ENCODE measurements at regions not wholly inside any gene's neighbourhood (a gene's known extent, or its start where the extent isn't known, plus 50 kb on each side); places are given as distances from the start of the nearest gene placed in this dataset.

GRCh38 chr5:32949286-32949970, 238.3 kb downstream of the NPR3 start:
- H3K4me1 ChIP-seq (ENCODE audit: control insufficient read depth, extremely low read depth, insufficient read depth, low read length) = no peaks in the 10 kb centered on the region
- TF ChIP-seq CTCF (IDR thresholded peaks at IDR 0.05; ENCODE audit: extremely low read depth in 1 of 2, insufficient read depth in 1 of 2, low read depth in 1 of 2, low read length in 2 of 2) = no peak
- no peak for TF ChIP-seq MAX (IDR thresholded peaks at IDR 0.05; ENCODE audit: insufficient read depth, insufficient read length)
- TF ChIP-seq FOS (IDR thresholded peaks at IDR 0.05; ENCODE audit: borderline replicate concordance, insufficient read depth, low read length) = no peak
- no peak for TF ChIP-seq EZH2 (IDR thresholded peaks at IDR 0.05; ENCODE audit: borderline replicate concordance, low read depth, low read length, severe bottlenecking)
- TF ChIP-seq JUN (IDR thresholded peaks at IDR 0.05; ENCODE audit: borderline replicate concordance, insufficient read depth, insufficient read length, low read depth) = no peak
- no peak for TF ChIP-seq GATA2 (IDR thresholded peaks at IDR 0.05; ENCODE audit: insufficient read depth, insufficient read length, low read depth, low read length)
- TF ChIP-seq MYC (IDR thresholded peaks at IDR 0.05; ENCODE audit: low read depth, low read length) = no peak
- DNase-seq (ENCODE audit: low read depth, low spot score) (no peak), FAIRE-seq (no peak)
- no peak overlapping the region for H3K9ac ChIP-seq (replicated peaks; ENCODE audit: extremely low read depth, insufficient read depth, low read length)
- H3K36me3 ChIP-seq (ENCODE audit: control insufficient read depth in 2 of 2, extremely low read depth in 1 of 2, insufficient read depth in 2 of 2, low read length in 2 of 2) = no peaks in the 10 kb centered on the region
- H3K4me3 ChIP-seq (replicated peaks in 1 of 3; ENCODE audit: insufficient read depth in 1 of 3, low read depth in 1 of 3, low read length in 3 of 3) = no peak overlapping the region
- dilution Hi-C loops (cut with MboI; ENCODE audit: extremely low pct_ligation_motif_present, low sequenced_read_pairs) (no loop called here), intact Hi-C loops (cut with micrococcal nuclease) (no loop called here)
- H3K27me3 ChIP-seq (ENCODE audit: control insufficient read depth in 2 of 2, insufficient read depth in 2 of 2, low read length in 2 of 2) = no peaks in the 10 kb centered on the region
- no peaks in the 10 kb centered on the region for H3K9me1 ChIP-seq (replicated peaks; ENCODE audit: control insufficient read depth, extremely low read depth, insufficient read depth, low read length)
- H3K79me2 ChIP-seq (ENCODE audit: control insufficient read depth, insufficient read depth, low read length) = no peaks in the 10 kb centered on the region
- BruUV-seq (replicated peaks) = no TSS peak
- no peaks in the 10 kb centered on the region for H3K9me3 ChIP-seq (replicated peaks; ENCODE audit: control insufficient read depth, insufficient read depth, low read length)
- POLR2A ChIA-PET = no interaction called here
- no peak overlapping the region for H3K27ac ChIP-seq (ENCODE audit: insufficient read depth, low read depth, low read length)
- no peak overlapping the region for H3K4me2 ChIP-seq (ENCODE audit: insufficient read depth, low read length)
- no peak overlapping the region for H2AFZ ChIP-seq (ENCODE audit: low read depth, low read length)
- H4K20me1 ChIP-seq (replicated peaks; ENCODE audit: control insufficient read depth, extremely low read depth, insufficient read depth, low read length) = no peaks in the 10 kb centered on the region
- CTCF ChIA-PET = interaction anchor here (0.8 kb wide), 1 partner anchor 14 kb away, joined by 3 read pairs; no protein-coding TSS in a partner anchor

All from endothelial cell of umbilical vein (primary cell).